ENCODE measurements at regions not wholly inside any gene's neighbourhood (a gene's known extent, or its start where the extent isn't known, plus 50 kb on each side); places are given as distances from the start of the nearest gene placed in this dataset.
"Not testable (repeated sequence)": the region's sequence is repeated elsewhere in the genome, so short reads cannot be mapped to it uniquely, and the experiment has no call there.

- TF ChIP-seq CTCF (IDR thresholded peaks at IDR 0.05), result no peak
- H3K4me1 ChIP-seq, result no peaks in the 10 kb centered on the region
- DNase-seq, result no peak
- no peak overlapping the region for H3K4me3 ChIP-seq
- WGBS, 2 donors, result 53 to 61% methylated on average over 13 of the region's 13 CpGs
- no peaks in the 10 kb centered on the region for H3K36me3 ChIP-seq
- intact Hi-C loops (cut with DNase I), result no loop called here
- H3K27me3 ChIP-seq, result no peaks in the 10 kb centered on the region
- no peaks in the 10 kb centered on the region for H3K9me3 ChIP-seq
- ATAC-seq, result no peak
- FAIRE-seq, result no peak
- no peak overlapping the region for H3K27ac ChIP-seq
Observed at GRCh38 chrX:1026263-1027015, 186.0 kb downstream of the CRLF2 start.

GRCh38 chrX:1025413-1025812 is 187.0 kb downstream of the CRLF2 start:
- FAIRE-seq (no peak), ATAC-seq (no peak), DNase-seq (no peak)
- H3K4me1 ChIP-seq, result no peaks in the 10 kb centered on the region
- no peak overlapping the region for H3K27ac ChIP-seq
- no peaks in the 10 kb centered on the region for H3K9me3 ChIP-seq
- no peaks in the 10 kb centered on the region for H3K27me3 ChIP-seq
- 64 to 69% methylated on average over 11 of the region's 11 CpGs for WGBS, 2 donors
- H3K36me3 ChIP-seq, result no peaks in the 10 kb centered on the region
- intact Hi-C loops (cut with DNase I), result no loop called here
- H3K4me3 ChIP-seq, result no peak overlapping the region
- TF ChIP-seq CTCF (IDR thresholded peaks at IDR 0.05), result no peak

GRCh38 chrX:1023676-1024075 is 188.8 kb downstream of the CRLF2 start:
- 59 to 62% methylated on average over 12 of the region's 12 CpGs for WGBS, 2 donors
- Histone ChIP-seq H3K36me3 (no peaks in the 10 kb centered on the region), H3K4me1 (no peaks in the 10 kb centered on the region), H3K27ac (no peak overlapping the region), H3K27me3 (no peaks in the 10 kb centered on the region), H3K4me3 (no peak overlapping the region), H3K9me3 (no peaks in the 10 kb centered on the region)
- ATAC-seq (no peak), DNase-seq (no peak), FAIRE-seq (no peak)
- TF ChIP-seq CTCF (IDR thresholded peaks at IDR 0.05), result no peak
- intact Hi-C loops (cut with DNase I), result no loop called here

- intact Hi-C loops (cut with DNase I); FAIRE-seq: not testable (repeated sequence)
- WGBS, 2 donors, result 81 to 90% methylated on average over 8 to 9 of the region's 9 CpGs
Observed at GRCh38 chrX:1021314-1021993, 191.0 kb downstream of the CRLF2 start.

GRCh38 chrX:1020634-1021166 is 191.7 kb downstream of the CRLF2 start:
- no peak overlapping the region for H3K4me3 ChIP-seq
- FAIRE-seq (no peak), ATAC-seq (no peak), DNase-seq (no peak)
- no peaks in the 10 kb centered on the region for H3K4me1 ChIP-seq
- WGBS, 2 donors, result 86 to 87% methylated on average over 3 of the region's 3 CpGs
- H3K36me3 ChIP-seq, result no peaks in the 10 kb centered on the region
- intact Hi-C loops (cut with DNase I), result no loop called here
- no peaks in the 10 kb centered on the region for H3K27me3 ChIP-seq
- no peaks in the 10 kb centered on the region for H3K9me3 ChIP-seq
- TF ChIP-seq CTCF (IDR thresholded peaks at IDR 0.05), result no peak
- no peak overlapping the region for H3K27ac ChIP-seq

More at GRCh38 chrX:1021314-1021993, 191.0 kb downstream of the CRLF2 start:
- H3K4me3 ChIP-seq, H3K36me3 ChIP-seq, H3K27ac ChIP-seq, H3K27me3 ChIP-seq, ATAC-seq, H3K4me1 ChIP-seq, DNase-seq, H3K9me3 ChIP-seq: not testable (repeated sequence)

GRCh38 chrX:1016926-1017325 is 195.5 kb downstream of the CRLF2 start:
- intact Hi-C loops (cut with DNase I); H3K4me1 ChIP-seq; H3K4me3 ChIP-seq; H3K27me3 ChIP-seq; DNase-seq; H3K9me3 ChIP-seq; H3K36me3 ChIP-seq; H3K27ac ChIP-seq; ATAC-seq; FAIRE-seq: not testable (repeated sequence)
- 80 to 89% methylated on average over 15 of the region's 15 CpGs for WGBS, 2 donors

GRCh38 chrX:1016281-1016680 is 196.2 kb downstream of the CRLF2 start:
- H3K4me3 ChIP-seq; H3K27me3 ChIP-seq; H3K4me1 ChIP-seq; H3K36me3 ChIP-seq; H3K27ac ChIP-seq; ATAC-seq; FAIRE-seq; DNase-seq; H3K9me3 ChIP-seq; intact Hi-C loops (cut with DNase I): not testable (repeated sequence)
- WGBS, 2 donors, result 80 to 91% methylated on average over 11 of the region's 11 CpGs
